ENCODE measurements at regions not wholly inside any gene's neighbourhood (a gene's known extent, or its start where the extent isn't known, plus 50 kb on each side); places are given as distances from the start of the nearest gene placed in this dataset.

GRCh38 chr2:36074008-36074407 lies 281.6 kb upstream of the CRIM1 start:
- no peak overlapping the region for H3K4me3 ChIP-seq
- no peak overlapping the region for H3K27ac ChIP-seq

GRCh38 chr2:36071698-36072097 lies 283.9 kb upstream of the CRIM1 start:
- Histone ChIP-seq H3K27ac (no peak overlapping the region), H3K4me3 (no peak overlapping the region)

- Histone ChIP-seq H3K27ac (no peak overlapping the region), H3K4me3 (no peak overlapping the region)
These were observed 286.5 kb upstream of the CRIM1 start for GRCh38 chr2:36069074-36069473.

GRCh38 chr2:36068086-36068485 lies 287.5 kb upstream of the CRIM1 start:
- Histone ChIP-seq H3K27ac (no peak overlapping the region), H3K4me3 (no peak overlapping the region)

GRCh38 chr2:36060133-36060532 lies 295.4 kb upstream of the CRIM1 start:
- no peak overlapping the region for H3K27ac ChIP-seq
- no peak overlapping the region for H3K4me3 ChIP-seq

- Histone ChIP-seq H3K27ac (no peak overlapping the region), H3K4me3 (no peak overlapping the region)
These were observed 295.9 kb upstream of the CRIM1 start for GRCh38 chr2:36059691-36060090.

GRCh38 chr2:36058953-36059352 lies 296.6 kb upstream of the CRIM1 start:
- no peak overlapping the region for H3K27ac ChIP-seq

GRCh38 chr2:36058076-36058475 lies 297.5 kb upstream of the CRIM1 start:
- H3K27ac ChIP-seq: no peak overlapping the region
- H3K4me3 ChIP-seq: no peak overlapping the region

More at GRCh38 chr2:36058953-36059352, 296.6 kb upstream of the CRIM1 start:
- H3K4me3 ChIP-seq: no peak overlapping the region

- no peak overlapping the region for H3K4me3 ChIP-seq
- no peak overlapping the region for H3K27ac ChIP-seq
These were observed 302.8 kb upstream of the CRIM1 start for GRCh38 chr2:36052819-36053218.

GRCh38 chr2:36044411-36044810 lies 311.2 kb upstream of the CRIM1 start:
- no peak overlapping the region for H3K4me3 ChIP-seq
- H3K27ac ChIP-seq: no peak overlapping the region

GRCh38 chr2:36035137-36035536 lies 320.4 kb upstream of the CRIM1 start:
- no peak overlapping the region for H3K27ac ChIP-seq
- no peak overlapping the region for H3K4me3 ChIP-seq

GRCh38 chr2:36032046-36032445 lies 323.5 kb upstream of the CRIM1 start:
- H3K4me3 ChIP-seq: no peak overlapping the region

GRCh38 chr2:36031471-36031870 lies 324.1 kb upstream of the CRIM1 start:
- Histone ChIP-seq H3K4me3 (no peak overlapping the region), H3K27ac (no peak overlapping the region)

More at GRCh38 chr2:36032046-36032445, 323.5 kb upstream of the CRIM1 start:
- H3K27ac ChIP-seq: no peak overlapping the region

- Histone ChIP-seq H3K27ac (no peak overlapping the region), H3K4me3 (no peak overlapping the region)
These were observed 328.0 kb upstream of the CRIM1 start for GRCh38 chr2:36027616-36028015.

- Histone ChIP-seq H3K27ac (no peak overlapping the region), H3K4me3 (no peak overlapping the region)
These were observed 342.5 kb upstream of the CRIM1 start for GRCh38 chr2:36013064-36013463.

GRCh38 chr2:36006444-36006843 lies 349.1 kb upstream of the CRIM1 start:
- Histone ChIP-seq H3K27ac (no peak overlapping the region), H3K4me3 (no peak overlapping the region)

GRCh38 chr2:36002941-36003340 lies 352.6 kb upstream of the CRIM1 start:
- no peak overlapping the region for H3K27ac ChIP-seq

GRCh38 chr2:35997488-35997887 lies 358.1 kb upstream of the CRIM1 start:
- no peak overlapping the region for H3K27ac ChIP-seq

More at GRCh38 chr2:36002941-36003340, 352.6 kb upstream of the CRIM1 start:
- H3K4me3 ChIP-seq: no peak overlapping the region

GRCh38 chr2:35989503-35989902 lies 366.1 kb upstream of the CRIM1 start:
- Histone ChIP-seq H3K27ac (no peak overlapping the region), H3K4me3 (no peak overlapping the region)

More at GRCh38 chr2:35997488-35997887, 358.1 kb upstream of the CRIM1 start:
- H3K4me3 ChIP-seq: no peak overlapping the region

GRCh38 chr2:35989040-35989439 lies 366.5 kb upstream of the CRIM1 start:
- Histone ChIP-seq H3K4me3 (no peak overlapping the region), H3K27ac (no peak overlapping the region)

- Histone ChIP-seq H3K4me3 (no peak overlapping the region), H3K27ac (no peak overlapping the region)
These were observed 368.7 kb upstream of the CRIM1 start for GRCh38 chr2:35986871-35987270.

GRCh38 chr2:35978218-35978617 lies 377.4 kb upstream of the CRIM1 start:
- Histone ChIP-seq H3K4me3 (no peak overlapping the region), H3K27ac (no peak overlapping the region)

- Histone ChIP-seq H3K4me3 (no peak overlapping the region), H3K27ac (no peak overlapping the region)
These were observed 379.0 kb upstream of the CRIM1 start for GRCh38 chr2:35976611-35977010.

All from skin epidermis (tissue), 12 donors.